Activated CD4-positive, alpha-beta T cell treated with anti-CD3 and anti-CD28 coated beads for 48 hours (primary cell): ENCODE measurements at regions not wholly inside any gene's neighbourhood (a gene's known extent, or its start where the extent isn't known, plus 50 kb on each side); places are given as distances from the start of the nearest gene placed in this dataset.
"Not testable (repeated sequence)": the region's sequence is repeated elsewhere in the genome, so short reads cannot be mapped to it uniquely, and the experiment has no call there.

ENCODE experiments used
- DNase-seq: peaks from one replicate; pipeline ENCODE4 v3.0.0-alpha.2; 2020

DNA sequence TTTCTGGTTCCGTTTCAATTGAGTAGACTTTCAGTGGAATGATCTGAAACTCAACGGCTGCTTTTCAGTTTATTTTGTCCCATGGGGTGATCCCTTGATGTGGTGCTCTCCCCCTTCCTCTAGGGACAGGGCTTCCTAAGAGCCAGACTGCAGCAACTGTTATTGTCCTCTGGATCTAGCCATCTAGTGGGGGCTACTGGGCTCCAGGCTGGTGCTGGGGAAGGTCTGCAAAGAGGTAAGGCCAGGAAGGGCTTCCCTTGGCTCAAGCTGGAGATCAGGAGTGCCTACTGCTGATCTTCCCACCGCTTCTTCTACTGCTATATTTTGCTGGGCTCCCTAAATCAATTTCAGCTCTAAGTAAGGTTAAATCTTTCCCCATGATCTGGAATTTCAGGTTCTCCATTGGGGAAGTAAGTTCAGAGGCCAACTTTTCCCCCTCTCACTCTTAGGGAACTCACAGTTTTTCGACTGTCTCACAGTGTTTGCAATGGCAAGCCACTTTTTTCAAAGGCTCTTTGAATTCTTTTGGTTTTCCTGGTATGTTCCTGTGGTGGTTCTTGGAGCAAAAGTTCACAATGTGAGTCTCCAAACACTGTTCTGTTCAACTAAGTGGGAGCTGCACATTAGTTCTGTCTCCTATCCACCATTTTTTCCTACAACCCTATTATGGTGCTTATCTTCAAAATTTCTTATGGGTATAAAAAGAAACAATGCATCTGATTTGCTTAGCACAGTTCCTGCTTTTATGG lies 286.2 kb upstream of the EXOC2 start:
- no peak for DNase-seq

DNA sequence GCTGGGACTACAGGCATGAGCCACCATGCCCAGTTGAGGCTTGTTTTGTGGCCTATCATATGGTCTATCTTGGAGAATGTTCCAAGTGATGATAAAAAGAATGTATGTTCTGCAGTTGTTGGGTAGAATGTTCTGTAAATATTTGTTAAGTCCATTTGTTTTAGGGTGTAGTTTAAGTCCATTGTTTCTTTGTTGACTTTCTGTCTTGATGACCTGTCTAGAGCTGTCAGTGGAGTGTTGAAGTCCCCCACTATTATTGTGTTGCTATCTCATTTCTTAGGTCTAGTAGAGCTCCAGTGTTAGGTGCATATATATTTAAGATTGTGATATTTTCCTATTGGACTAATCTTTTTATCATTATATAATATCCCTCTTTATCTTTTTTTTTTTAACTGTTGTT lies 284.3 kb upstream of the EXOC2 start:
- not testable (repeated sequence) for DNase-seq

DNA sequence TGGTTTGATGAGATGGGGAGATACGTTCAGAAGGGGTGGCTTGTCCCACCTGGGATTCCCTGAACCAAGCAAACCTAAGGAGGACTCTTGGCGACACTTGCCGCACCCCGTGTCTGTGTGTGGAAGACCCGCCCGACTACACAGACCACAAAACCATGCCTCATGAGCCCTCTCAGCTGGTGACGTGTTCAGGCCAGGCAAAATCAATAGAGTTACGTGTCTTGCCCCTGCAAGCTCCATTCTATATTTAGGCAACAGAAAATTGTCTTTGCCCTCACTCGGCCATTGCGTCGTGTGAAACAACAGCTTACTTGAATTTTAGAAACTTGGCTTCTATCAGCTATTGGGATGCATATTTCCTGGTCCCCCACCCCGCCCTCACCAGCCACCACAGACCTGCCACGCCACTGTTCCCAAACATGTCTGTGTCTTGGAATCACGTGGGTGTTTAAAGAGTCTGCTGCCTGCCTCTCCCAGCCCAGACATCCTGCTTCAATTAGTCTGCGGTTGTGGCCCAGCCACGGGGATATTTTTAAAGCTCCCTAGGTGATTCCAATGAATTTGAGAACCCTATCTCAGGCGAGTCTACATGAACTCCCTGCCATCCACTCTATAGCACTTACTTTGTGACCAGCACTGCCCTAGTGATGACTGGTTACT lies 279.2 kb upstream of the EXOC2 start:
- DNase-seq: no peak

DNA sequence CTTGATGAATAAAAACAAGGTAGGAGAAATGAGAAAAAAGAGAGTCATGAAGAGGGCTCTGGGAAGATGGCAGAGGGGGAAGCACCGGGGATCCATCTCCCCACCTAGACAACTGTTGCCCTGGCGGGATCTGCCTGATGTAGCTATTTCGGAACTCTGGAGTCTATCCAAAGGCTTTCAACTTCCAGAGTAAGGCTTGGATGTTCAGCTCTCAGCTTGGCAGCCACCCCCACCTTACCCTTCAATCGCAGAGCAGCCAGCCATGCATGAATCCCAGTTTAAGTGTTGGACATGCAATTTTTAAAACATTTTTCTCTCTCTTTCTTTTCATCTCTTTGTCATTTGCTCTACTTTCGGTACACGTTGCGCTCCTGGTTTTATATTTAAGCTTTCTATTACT lies 275.9 kb upstream of the EXOC2 start:
- no peak for DNase-seq

DNA sequence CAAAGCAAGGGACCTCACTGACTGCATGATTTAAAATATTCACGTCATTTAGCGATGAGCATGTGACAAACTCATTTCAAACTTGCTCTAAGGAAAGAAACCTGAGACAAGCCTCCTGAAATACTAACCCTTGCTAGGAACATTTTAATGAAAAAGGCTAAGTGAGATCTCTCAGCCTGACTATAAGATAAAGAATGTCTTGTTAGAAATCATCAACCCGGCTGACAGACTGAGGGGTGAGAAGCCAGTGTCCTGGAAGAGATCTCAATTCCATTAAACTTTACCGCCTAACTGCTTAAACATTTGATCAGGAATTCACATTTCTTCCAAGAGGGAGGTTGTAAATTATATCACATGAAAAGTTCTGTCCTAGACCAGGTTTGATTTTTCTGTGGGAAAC lies 274.8 kb upstream of the EXOC2 start:
- DNase-seq: no peak

DNA sequence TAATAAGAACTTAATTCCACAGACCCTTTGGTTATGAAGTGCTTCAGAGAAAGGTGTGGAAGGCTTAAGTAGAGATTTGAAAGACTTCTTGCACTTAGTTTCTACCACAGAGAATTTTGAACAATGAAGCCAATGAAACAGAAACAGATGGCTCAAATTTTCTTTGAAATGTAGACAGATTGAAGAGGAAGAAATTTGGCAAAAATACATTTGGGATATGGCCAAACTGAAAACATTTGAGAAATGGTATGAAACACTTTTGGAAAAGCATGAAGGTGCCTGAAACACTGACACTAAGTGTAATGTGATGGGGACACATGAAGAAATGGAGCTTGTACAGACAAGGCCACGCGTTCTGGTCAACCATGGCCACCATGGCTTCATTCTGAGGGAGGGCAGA lies 272.4 kb upstream of the EXOC2 start:
- no peak for DNase-seq

DNA sequence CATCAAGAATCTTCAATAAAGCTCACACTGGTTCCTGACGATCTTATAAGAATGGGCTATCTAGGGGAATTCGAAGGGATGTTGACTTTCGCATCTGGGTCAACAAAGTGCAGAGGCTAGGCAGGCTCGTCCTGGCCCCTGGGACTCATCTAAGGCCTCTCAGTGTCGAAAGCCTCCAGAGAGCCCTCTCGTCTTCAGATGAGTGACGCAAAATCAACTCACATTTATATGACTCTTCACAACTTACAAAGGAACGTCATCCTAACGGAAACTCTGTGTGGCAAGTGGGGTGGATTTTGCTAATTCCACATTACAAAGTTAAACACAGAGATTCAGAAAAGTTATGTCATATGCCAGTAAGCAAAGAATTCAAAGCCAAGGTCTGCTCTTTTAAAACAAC lies 270.5 kb upstream of the EXOC2 start:
- DNase-seq: no peak

DNA sequence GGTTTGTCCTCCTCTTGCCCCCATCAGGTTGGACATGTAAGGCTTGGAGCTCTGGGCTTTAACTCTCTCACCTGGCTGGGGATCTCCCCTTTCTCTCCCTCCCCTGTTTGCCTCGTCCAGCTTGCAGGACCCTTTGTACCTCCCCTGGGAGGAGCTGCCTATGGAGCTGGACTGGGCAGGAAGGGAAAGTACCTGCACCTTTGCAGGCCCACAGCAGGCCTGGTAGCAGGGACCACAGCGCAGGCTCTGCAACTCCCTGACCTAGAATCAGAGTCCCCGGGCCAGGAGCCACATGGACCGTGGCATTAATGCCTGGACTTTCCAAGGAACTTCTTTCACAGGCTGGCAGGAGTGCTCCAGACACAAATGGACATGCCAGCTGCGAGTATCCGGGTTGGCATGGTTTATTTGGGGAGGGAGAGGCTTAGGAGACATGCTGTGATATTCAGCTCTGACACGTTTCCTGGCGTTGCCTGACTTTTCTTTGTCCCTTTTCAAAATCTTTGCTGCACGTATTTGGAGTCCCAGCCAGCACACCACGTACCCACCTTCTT lies 268.5 kb upstream of the EXOC2 start:
- DNase-seq: no peak

DNA sequence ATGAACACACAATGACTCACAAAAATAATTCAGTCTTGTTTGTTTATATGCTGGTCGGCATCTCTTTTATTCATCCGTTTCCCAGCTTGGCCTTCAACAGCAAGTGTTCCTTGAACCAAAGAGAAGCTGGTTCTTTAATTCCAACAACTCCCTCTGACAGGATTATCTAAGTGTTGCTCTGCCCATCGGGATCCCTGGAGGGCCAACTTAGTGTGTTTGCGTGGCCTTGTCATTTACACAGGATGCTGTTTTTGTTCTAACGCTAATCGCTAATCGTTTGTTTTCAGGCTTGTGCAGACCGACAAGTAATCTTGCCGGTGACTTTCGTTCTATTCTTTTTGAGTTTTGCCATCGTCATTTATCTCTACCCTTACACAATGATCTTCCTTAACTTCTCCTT lies 267.4 kb upstream of the EXOC2 start:
- DNase-seq: no peak

DNA sequence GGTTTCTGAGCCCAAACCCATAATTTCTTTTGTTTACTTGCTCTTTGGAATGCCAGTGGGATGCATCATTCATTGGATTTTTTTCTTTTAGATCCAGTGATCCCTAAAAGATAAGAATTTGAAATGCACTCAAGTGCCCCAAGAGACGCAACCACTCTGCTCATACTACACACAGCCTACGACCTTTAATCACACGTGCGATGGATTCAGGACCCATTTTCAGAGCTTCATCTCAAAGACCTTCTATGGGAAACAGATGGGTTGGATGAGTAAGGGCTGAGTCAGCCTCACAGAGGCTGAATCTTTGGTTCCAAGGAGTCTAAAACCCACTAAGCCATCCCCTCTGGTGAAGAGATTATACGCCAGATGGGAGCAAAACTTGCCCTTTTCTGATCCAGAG lies 265.5 kb upstream of the EXOC2 start:
- DNase-seq: no peak

DNA sequence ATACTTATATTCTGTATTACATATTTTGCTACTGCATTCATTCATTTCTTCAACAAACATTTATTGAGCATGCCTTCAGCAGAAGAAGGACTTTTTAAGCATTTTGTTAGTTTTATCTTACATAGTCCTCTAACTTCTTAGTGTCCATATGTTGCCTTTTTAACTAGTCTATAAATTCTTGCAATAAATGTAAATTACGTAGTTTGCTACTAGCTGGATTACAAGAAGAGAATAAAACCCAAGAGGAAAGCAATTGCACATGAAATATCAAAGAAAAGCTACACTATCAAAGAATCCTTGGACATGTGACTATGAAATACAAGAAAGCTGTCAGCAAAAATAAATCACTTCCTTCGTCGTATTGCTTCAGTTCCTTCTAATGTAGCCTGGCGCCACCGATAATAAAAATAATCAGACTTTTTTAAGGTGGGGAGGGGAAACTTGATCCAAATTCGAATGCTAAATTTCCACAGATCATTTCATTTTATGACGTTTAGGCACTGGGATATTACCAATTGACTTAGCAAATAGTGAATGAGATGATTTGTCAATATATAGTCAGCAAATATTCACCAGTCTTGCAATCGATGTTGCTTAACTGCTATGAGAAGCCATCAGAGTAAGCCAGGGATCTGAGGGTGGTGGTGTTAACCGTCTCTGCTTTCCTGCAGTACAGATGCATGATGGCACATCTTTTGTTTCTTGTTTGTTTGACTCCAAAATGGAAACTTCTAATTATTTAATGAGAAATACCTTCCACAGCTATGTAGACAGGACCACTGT lies 258.7 kb upstream of the EXOC2 start:
- no peak for DNase-seq

DNA sequence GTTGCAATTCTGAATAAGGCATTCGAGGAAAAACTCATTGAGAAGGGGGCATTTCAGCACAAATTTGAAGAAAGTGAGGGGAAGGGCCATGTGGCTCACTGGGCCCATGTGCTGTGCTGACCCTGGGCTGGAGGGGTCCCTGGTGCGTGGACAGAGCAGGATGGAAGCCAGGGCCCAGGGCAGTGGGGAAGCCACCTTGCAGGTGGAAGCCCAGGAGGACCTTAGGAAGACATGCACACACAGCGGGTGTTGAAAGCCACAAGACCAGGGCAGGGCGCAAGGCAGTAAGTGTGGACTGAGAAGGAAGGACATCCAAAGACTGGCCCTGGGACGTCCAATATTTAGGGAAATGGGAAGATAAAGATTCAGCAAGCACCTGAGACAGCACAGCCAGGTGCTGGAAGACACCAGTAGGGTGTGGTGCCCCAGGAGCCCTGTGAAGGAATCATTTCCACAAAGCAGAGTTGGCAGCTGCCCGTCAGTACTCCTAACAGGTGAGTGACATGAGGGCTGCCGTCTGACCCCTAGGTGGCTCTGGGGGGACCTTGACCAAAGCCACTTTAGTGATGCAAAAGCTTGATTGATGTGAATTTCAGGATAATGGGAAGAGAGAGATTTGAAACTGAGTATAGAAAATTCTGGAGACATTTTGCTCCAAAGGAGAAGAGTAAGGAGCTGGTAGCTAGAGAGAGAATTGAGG lies 254.4 kb upstream of the EXOC2 start:
- DNase-seq: no peak

DNA sequence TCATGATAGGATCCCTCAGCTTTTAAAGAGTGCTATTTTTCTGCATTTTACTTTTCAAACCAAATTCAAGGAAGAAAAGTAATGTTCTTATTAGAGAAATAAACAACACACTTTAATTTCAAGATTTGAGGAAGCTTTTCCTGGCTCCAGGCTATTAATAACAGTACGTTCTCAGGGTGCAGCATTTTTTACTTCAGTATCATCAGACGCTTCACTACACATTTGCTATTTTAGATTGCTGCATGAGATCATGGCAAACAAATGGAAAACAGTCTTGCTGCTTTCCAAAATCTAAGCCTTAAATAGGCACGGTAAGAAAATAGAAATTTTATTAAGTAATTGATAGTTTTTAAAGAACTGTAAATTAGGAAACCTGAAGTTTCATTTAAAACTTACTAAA lies 253.6 kb upstream of the EXOC2 start:
- DNase-seq: no peak

DNA sequence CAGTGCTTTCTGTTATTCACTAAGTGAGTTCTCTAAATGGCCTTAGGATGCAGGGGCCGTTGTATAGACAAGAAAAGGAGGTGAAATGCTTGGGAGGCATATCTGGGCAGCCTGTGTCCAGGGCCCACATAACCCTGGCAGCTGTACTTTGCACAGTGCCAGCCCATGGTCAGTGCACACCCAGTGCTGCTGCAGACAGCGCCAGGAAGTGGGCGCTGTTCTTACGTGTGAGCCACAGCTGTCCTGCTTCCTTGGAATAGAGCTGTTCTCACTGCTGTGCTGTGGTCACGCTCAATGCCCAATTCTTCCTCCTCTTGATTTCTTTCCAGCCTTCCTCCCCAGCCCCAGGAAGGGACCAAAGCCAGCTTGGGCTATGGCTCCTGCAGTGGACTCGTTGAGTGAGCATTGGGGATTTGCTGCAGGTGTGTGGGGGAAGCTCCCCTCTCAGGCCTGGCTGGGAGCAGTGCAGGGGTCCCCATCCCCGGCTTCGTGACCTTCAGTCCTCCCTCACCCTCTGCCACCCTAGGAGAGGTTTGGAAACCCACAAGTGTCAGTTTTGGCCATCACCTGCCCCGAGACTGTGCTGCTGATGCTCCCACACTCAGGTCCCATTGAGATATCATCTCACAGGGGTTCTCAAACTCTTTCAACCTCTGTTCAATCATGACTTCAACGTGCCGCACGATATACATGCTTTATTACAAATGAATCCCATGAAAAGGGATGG lies 246.8 kb upstream of the EXOC2 start:
- no peak for DNase-seq

DNA sequence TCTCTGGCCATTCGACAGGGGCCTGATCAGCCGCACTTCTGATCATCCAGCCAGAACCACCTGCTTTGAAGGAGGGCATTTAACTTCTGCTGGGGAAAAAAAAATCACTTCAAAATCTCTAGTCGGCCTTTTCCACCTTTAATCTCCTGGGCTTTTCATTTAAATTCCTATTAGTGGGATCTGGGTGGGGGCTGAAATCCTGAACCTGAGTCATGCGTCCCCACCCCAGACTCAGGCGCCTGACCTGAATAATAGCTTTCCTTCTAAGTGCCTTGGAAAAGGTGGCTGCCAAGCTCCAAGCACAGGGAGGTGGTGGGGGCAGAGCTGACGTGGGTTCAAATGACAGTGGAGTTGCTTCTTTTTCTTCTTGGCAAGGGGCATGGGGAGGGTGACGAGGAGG lies 246.0 kb upstream of the EXOC2 start:
- no peak for DNase-seq

DNA sequence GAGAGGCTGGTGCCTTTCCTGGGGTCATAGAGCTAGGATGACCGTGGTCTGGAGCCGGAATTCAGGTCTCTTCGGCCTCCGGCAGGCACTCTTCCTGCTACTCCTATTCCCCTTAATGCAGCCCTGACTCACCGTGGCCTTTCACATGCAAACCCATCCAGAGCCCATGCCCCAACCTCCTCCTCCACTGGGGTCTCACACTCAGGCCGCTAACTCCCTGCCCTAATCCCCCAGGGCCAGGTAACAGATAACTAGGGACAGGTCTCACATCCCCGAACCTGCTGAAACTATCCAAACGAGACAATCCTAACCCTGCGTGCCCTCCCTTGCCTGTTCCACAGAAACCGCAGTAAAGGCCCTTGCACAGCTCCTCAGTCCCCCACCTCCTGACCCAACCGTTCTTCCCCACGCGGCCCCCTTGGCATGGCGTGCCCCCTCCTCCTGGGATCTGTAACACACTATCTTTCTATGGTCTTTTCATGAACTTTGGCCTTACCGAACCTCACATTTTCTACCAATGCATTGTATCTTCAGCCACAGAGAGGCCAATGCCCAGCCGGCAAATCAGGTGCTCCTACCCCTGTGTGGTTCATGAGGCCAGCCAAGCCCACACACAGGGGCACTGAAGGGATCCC lies 245.4 kb upstream of the EXOC2 start:
- no peak for DNase-seq

DNA sequence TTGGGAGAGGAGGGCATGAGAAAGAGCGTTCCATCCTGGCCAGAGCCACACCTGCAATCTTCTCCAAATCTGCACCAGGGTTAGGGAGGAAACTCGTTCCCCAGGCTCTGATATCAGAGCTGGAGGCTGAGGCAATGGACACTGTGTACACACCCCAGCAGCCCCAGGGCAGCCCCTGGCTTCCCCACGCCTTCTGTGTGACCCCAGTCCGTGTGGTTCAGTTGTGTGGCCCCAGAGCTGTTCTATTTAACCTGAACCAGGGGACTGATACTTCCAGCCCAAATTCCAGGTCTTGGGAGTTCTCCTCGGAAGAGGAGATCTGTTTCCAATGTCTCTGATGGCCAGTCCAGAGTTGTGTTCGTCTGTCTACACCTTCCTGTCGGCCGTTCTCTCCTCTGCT lies 242.6 kb upstream of the EXOC2 start:
- no peak for DNase-seq

DNA sequence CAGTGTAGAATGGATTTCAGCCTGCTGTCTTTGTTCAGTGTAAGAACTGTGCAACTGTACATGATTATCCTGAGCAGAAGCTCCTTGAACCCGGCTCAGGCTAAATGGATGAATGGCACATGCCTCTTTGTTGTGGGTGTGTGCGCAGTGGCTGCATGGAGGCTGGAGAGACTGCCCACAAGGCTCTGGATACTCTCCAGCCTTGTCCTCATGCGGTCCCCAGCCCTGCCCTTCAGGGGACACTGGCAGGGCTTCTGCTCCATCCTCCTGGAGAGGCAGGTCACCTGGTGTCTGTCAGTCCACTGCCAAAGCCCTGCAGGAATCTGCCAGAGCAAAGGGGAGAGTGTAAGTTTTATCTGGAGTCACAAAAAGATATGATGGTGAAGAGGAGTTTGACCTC lies 241.7 kb upstream of the EXOC2 start:
- no peak for DNase-seq

DNA sequence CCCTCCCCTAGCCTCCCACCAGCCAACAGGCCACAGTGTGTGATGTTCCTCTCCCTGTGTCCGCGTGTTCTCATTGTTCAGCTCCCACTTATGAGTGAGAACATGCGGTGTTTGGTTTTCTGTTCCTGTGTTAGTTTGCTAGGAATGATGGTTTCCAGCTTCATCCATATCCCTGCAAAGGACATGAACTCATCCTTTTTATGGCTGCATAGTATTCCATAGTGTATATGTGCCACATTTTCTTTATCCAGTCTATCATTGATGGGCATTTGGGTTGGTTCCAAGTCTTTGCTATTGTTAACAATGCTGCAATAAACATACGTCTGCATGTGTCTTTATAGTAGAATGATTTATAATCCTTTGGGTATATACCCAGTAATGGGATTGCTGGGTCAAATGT lies 239.0 kb upstream of the EXOC2 start:
- not testable (repeated sequence) for DNase-seq

DNA sequence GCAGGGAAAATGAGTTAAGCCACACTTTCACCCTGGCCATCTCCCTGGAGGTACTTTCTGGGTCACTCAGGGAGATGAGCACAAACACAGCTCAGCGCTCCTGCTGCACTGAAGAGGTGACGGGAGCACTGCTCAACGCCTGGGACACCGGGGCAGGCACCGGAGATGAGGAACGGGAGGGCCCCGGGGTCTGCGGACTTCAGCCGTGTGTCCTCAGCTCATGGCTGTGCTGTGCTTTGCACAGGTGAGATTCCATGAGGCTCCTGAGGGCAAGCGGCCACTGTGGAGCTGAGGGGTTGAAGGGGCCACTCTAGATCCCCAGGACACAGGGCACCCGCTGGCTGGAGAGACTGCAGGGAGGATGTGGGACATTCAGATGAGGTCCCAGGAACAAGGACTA lies 234.2 kb upstream of the EXOC2 start:
- no peak for DNase-seq

DNA sequence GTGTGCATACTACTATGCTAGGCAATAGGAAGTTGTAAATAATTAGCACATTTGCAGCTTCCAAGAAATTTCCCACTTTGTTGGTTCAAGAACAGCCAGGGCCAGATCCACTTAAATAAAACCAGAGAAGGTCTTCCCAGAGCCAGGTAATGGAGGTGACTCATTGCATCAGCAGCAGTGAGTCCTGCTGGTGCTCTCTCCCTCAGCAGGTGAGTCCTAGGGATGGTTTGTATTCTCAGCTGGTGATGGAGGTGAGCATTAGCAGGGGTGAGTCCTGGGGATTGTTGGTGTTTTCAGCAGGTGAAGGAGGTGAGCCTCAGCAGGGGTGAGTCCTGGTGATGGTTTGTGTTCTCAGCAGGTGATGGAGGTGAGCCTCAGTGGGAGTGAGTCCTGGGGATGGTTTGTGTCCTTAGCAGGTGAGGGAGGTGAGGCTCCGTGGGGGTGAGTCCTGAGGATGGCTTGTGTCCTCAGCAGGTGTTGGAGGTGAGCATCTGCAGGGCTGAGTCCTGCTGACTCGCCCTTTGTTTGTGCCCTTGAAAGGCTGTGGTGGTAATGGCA lies 232.8 kb upstream of the EXOC2 start:
- no peak for DNase-seq

DNA sequence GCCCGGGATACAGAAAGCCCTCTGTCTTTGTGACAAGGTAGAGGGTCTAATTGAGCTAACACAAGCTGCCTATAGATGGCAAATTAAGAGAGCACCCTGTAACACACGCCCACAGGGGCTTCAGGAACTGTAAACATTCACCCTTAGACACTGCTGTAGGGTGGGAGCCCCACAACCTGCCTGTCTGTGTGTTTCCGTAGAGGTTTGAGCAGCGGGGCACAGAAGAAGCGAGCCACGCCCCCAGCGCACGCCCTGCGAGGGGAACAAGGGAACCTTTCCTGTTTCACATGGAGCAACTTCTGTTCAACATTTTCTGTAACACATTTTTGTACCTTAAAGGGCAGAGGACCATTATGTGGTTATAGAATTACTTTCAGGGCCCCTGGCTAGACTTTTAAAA lies 231.7 kb upstream of the EXOC2 start:
- DNase-seq: no peak
